Mammary epithelial cell (primary cell): ENCODE measurements at regions not wholly inside any gene's neighbourhood (a gene's known extent, or its start where the extent isn't known, plus 50 kb on each side); places are given as distances from the start of the nearest gene placed in this dataset.

Source experiments
- EZH2 ChIP-seq: IDR thresholded peaks from 2 replicates; pipeline ENCODE4 v1.6.1; 2012; ENCODE audit warnings: low read length, inconsistent platforms, borderline replicate concordance
- TF ChIP-seq, protein P1 (sequence below), 2 donors: IDR thresholded peaks in 1 of 2; conservative IDR thresholded peaks in 1 of 2; 2 replicates each; pipeline ENCODE4 v1.5.1; 2011 to 2012; ENCODE audit warnings: inconsistent platforms in 2 of 2, low read length in 2 of 2, mild to moderate bottlenecking in 2 of 2, control low read depth in 1 of 2, low read depth in 1 of 2; ENCODE audit not compliant: insufficient read depth in 1 of 2; ENCODE audit errors: extremely low read depth in 1 of 2

DNA sequence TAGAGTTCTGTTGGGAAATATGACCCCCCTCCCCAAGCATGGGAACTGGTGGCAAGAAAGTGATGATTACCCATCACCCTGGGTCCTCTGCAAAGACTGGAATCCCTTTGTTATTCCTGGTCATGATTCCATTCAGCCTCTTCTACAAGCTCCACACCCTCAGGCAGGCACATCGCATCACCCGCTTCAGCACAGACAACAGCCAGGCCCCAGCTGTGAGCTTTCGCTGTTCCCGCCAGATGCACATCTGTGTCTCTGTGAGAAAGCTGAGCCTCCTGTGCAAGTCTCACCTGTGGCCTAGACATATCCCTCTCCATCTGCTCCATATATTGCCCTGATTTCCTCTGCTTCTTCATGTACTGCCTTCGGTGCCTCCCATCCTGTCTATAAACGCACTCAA lies 368.0 kb upstream of the RAB6C start:
- TF ChIP-seq, protein P1, sequence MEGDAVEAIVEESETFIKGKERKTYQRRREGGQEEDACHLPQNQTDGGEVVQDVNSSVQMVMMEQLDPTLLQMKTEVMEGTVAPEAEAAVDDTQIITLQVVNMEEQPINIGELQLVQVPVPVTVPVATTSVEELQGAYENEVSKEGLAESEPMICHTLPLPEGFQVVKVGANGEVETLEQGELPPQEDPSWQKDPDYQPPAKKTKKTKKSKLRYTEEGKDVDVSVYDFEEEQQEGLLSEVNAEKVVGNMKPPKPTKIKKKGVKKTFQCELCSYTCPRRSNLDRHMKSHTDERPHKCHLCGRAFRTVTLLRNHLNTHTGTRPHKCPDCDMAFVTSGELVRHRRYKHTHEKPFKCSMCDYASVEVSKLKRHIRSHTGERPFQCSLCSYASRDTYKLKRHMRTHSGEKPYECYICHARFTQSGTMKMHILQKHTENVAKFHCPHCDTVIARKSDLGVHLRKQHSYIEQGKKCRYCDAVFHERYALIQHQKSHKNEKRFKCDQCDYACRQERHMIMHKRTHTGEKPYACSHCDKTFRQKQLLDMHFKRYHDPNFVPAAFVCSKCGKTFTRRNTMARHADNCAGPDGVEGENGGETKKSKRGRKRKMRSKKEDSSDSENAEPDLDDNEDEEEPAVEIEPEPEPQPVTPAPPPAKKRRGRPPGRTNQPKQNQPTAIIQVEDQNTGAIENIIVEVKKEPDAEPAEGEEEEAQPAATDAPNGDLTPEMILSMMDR (conservative IDR thresholded peaks at IDR 0.05 in 1 of 2, IDR thresholded peaks at IDR 0.05 in 1 of 2; ENCODE audit: extremely low read depth in 1 of 2, insufficient read depth in 1 of 2, low read depth in 1 of 2, low read length in 2 of 2), result no peak
- no peak for TF ChIP-seq EZH2
